ENCODE measurements at regions not wholly inside any gene's neighbourhood (a gene's known extent, or its start where the extent isn't known, plus 50 kb on each side); places are given as distances from the start of the nearest gene placed in this dataset.

DNA sequence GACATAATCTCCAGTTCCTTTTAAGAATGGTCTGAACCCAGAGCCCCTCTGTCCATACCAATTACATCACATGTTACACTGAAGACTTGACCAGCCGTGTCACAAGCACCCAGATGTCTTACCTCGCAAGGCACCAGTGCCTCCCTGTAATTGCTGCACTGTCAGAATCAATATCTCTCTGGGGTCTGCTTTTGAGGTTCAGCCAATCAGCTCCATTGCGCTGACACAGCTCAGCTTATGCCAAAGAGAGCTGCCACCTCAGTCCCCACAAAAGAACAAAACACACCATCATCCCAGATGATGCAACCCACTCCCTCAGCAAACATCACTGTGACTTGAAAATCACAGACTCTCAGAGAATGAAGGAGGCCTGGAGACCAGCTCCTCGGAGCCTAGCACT, 82.5 kb upstream of the SORBS2 start:
- DNase-seq: no peak

DNA sequence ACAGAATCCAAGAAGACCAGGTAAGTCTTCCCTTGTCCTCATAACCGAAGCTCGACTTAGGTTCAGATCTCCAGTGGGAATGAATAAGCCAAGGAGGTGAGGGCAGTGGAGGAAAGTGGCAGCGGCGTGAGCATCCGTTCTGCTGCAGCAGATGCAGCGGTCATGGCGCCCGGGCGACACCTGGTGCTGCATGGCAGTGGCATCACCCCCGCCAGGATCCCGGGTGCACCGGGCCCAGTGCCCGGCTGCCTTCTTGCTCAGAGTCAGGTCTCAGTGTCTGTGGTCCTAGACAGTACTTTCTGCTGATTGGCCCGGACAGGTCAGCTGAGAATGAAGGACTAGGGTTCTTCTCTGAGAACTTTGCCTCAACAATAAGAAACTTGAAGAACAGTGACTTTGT, 83.4 kb upstream of the SORBS2 start:
- no peak for DNase-seq

DNA sequence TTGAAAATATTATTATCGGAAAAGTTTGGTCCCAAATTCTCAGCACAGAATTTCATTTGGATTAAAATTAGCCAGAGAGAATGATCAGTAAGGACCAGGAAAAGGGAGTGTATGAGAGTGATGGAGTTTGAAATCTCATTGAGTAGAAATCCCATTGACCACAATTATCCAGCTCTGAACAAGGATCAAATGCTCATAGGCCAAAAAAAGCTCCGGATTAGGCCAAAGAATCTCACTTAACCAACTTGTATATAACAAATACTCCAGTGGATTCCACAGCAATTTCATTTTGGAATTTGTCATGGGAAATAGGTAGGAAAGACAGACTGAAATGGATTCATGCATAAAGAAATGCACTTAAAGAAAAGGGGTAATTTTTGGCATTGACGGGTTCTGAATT, 83.9 kb upstream of the SORBS2 start:
- no peak for DNase-seq

DNA sequence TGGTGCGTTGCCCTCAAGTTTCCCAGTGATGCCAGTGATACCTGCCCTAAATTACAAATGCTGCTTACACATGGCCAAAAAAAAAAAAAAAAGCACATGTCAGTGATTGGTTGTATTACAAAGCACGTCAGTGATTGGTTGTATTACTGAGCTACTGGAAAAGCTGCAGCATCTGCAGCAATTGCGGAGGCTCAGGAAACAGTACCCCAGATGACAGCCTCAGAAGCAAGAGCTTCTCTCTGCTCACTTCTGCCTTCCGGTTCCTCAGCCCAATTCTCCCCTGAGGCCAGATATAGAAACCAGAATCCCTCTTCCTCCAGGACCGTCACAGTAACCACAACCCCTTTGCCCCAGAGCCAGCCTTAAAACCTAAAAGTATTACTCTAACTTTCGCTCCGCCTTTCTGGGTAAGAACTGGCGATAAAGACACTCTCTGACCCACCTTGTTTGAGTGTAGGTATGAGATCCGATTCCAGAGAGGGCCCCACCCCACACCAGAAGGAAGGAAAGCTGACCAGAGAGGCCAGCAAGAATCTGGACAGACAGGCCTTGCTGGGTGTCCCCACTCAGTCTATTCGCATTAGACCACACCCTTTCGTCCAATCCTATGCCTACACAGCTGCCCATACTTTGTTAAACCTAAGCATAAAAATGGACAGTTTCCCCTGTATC, 85.0 kb upstream of the SORBS2 start:
- DNase-seq: no peak

DNA sequence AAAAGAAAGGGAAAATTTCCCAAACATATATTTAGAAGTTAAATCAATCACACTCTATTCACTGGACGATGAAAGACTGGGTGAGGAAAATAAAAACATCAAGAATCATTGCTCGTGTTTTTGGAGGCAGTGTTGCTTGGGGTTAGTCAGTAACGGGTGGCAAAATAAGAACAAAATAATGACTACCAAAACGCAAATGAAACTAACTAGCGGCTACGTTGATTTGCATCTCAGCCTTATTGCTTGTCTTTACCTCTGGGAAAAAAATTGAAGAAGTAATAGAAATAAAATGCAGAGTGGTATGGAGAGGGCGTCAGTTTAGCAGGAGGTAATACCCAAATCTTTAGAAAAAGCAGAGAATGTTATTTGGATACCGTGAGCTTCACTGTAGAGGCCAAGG, 86.4 kb upstream of the SORBS2 start:
- DNase-seq: no peak

DNA sequence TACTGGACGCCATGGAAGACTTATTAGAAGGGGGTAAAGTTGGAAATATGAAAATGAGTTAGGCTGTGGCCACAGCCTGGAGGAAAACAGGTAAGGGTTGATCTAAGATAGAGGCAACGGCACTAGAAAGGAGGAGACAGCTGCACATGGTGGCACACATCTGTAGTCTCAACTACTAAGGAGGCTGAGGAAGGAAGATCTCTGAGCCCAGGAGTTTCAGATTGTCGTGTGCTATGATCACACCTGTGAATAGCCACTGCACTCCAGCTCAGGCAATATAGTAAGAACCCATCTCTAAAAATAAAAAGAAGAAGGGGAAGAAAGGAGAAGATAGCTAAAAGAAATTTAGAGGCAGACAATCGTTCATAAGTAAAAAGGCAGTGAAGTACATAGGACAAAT, 87.8 kb upstream of the SORBS2 start:
- no peak for DNase-seq

DNA sequence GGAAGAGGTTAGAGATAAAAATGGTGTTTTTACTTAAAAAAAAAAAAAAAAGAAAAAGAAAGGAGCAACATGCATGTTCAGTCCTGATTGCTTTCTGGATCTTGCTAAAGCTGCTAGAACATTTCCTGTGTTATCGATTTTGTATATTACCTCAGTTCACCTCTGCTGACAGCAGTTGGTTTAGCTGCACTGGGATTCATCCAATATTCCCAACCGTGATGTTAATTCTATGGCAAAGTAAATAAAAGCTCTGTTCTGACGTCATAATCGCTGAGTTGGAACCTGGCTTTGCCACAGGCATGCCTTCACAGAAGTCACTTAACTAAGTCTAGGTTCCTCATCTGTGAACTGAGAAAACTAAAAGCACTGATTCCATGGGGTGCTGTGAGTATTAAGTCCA, 90.7 kb upstream of the SORBS2 start:
- no peak for DNase-seq

DNA sequence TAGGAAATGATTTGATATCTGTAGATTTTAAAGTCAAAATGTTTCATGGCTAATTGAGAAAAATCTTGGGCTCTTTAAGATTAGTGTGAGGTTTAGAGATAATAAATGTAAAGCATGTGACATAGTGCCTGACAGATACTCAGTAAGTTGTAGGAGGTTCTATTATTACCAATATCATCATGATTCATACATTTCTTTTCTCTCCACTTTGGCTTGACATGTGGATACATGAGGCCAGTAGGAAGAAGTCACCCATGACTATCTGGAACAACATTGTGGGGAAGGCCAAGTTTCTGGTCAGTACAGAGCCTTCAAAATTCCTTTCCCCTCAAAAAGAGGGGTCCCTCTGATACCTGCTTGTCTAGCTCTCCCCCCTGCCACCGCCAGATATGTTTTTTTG, 91.2 kb upstream of the SORBS2 start:
- DNase-seq: no peak

DNA sequence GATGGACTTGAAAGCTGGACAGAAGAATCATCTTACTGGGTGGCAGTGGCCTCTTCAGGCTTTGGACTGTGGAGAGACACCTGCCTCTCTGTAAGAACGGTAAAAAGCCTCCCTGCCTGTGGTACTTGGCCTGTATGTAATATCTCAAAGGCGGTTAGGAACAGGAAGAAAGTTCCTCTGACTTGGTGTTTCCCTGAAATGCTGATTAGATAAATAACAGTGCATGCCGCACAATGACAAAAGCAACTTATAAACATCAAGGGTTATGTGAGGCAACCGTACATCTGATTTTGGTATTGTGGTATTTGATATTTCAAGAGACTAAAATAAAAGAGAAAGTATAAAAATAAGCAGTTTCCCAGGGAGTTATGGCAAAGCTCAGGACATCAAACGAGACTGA, 92.4 kb upstream of the SORBS2 start:
- no peak for DNase-seq

DNA sequence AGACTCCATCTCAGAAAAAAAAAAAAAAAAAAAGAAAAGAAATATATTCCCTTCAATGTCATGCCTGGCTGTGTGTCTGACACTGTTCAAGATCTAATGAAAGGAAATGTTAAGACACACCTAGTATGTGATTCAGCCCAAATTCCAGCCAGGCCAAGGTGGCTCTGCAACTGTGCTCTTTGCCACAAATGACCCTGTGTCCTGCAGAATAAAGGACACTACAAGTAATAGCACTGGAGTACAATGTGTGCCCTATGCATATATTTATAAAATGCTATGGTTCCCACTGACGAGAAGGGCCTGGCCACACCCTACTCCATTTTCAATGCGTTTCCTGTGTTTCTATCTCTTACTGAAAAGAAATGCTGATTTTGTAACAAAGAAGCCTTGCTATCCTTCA, 98.0 kb upstream of the SORBS2 start:
- DNase-seq: no peak

DNA sequence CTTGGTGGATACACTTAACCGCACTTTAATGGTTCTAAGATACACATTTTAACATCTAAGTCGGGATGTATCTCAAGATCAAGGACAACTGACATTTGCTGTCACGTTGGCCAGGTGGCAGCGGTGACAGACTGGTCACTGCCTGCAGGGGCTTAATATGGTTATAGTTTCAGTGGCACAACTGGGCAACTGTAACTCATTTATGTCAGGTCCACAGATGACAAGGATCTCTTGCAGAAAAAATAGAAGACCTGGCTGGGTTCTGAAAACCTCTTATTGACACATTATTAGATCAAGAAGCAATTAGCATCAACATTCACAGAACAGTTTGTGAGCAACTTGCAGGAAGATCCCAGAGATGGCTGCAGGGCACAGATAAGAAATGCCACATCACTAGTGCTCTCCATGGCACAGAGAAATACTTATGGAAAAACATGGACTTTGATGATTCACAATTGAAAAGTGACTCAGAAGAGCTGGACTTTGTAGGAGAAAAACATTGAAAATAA, 99.6 kb upstream of the SORBS2 start:
- no peak for DNase-seq

DNA sequence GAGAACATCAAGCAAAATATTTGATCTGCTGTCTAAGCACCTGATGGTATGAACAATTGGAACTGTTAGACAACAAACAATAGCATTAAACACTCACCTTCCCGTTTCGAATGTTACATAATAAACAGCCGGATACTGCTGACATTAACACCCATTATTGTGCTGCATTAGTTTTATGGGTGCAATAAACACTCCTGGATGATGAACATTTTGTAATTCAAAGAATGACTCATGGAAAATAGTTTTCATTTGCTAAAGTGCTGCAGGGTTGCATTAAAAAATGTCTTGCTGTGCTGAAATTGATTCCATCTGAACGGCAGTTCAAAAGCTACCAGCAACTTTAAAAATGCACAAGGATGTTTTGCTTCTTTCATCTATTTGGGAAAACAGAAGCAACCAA, 100.8 kb upstream of the SORBS2 start:
- DNase-seq: peak; percentile 11

DNA sequence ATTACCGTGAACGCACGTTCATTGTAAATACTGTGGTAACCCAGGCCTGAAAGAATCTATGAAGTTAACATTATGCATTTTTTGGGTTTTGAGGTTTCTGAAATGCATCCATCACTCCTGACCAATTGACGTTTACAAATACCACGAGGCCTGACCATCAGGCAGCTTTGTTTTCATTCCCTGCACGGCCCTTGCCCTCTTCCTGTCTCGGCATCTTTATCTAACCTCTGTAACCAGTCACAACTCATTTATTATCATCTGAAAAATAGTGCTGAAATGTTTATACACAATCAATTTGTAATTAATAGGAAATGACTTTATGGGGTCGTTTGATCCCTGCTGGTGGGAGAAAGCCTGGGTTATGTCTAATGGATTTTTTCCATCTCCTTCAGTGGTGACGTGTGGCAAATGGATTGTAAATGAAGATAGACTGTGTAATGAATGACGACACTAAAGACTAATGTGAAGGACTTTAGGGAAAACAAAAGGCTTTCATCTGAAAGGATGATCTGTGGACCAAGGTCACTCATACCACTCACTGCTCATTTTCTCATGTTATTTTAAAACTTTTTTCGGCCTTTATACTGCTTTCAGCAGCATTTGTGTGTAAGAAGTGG, 102.7 kb upstream of the SORBS2 start:
- DNase-seq: no peak

DNA sequence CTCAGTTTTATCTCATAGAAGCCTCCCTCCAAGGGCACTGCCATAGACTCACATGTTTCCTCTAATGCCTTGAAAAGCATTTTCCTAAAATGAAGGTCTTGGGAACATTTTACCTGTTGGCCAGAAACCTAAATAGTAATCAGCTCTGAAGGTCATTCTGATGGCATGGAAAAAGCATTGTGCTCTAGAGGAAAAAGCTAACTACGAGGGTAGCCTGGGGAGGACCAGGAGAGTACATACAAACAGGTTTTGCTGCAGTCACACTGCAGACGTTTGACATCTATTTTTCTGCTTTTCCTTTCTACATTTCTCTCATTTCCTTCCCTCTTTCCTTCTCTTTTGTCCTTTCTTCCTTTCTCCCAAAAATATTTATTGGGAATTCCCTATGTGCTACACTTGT, 103.3 kb upstream of the SORBS2 start:
- DNase-seq: no peak

DNA sequence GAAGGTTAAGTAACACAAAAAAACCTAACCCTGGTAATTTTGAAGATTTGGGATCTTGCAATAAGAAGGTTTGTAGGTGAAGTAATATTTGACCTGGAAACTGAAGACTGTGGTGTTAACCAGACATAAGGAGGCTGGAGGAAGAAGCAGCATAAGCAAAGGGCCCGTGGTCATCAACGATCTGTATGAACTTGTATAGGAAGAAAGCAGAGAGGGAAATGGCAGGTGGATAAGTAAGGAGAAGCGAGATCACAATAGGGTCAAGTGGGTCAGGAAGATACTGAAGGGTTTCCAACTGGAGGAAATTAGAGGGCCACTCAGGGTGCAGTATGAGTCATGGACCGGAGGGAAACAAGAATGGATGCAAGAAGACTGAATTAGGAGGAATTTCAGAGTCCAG, 103.8 kb upstream of the SORBS2 start:
- no peak for DNase-seq

DNA sequence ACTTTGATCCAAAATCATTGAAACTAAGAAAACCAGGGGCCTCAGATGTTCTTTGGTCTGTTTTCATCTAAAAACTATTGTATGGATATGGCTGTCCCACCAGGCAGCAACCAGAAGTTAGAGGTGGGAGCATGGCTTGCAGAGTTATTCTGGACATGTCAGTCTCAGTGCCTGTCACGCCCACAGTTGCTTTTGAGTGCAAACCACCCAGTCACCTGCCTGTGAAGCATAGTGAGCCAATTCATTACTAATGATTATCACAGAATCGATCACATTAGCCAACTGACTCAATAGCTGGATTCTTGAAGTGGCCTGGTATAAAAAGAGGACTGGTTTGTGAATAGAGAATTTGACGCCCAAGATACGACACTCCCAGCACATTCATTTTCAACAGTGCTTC, 104.2 kb upstream of the SORBS2 start:
- no peak for DNase-seq

DNA sequence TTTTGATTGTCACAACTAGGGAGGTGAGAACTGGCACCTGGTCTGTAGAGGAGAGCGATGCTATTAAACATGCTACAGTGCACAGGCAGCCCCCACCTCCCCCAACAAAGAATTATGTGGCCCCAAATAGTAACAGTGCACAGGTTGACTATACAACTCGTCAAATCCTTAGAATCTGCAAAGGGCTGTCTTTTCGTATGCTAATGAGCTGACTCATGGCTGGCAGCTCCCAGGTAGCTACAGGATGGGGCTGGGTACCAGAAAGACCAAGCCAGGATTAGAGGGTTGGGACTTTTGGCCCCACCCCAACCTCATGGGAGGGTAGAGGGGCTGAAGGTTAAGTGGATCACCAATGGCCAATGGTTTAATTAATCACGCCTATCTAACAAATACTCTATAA, 104.7 kb upstream of the SORBS2 start:
- DNase-seq: no peak

DNA sequence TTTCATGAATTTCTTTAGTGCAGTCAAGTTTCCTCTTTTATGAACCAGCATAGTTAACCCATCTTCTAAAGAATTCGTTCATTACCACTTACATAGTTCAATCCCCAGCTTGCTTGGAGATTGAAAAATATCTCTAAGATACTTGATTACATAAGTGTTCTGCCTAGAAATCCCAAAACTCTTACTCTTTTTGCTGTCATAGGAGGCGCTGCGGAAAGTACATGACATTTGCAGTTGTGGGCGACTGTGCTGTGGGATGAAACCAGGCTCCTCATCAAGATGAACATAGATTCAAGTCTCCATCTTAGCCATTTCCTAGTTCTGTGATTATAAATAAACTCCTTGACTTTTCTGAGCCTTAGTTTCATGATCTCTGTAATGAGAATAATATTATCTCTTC, 107.1 kb upstream of the SORBS2 start:
- DNase-seq: no peak

DNA sequence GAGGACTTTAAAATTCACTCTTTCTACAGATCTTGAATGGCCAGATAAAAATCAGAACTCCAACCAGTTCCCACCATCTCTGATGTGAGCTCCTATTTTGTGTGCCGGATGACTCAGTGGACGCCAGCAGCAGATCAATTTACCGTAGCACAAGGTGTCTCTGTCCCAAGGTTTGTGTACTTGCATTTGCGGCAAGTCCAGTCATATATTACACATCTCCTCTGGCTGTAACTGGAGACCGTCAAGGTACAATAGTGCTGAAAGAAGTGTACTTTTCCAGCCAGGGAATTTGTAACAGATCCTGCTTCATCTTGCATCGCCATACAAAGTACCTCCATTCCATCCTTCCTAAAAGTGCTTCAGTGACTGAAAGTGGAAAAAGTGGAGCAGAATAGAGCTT, 108.2 kb upstream of the SORBS2 start:
- DNase-seq: no peak

DNA sequence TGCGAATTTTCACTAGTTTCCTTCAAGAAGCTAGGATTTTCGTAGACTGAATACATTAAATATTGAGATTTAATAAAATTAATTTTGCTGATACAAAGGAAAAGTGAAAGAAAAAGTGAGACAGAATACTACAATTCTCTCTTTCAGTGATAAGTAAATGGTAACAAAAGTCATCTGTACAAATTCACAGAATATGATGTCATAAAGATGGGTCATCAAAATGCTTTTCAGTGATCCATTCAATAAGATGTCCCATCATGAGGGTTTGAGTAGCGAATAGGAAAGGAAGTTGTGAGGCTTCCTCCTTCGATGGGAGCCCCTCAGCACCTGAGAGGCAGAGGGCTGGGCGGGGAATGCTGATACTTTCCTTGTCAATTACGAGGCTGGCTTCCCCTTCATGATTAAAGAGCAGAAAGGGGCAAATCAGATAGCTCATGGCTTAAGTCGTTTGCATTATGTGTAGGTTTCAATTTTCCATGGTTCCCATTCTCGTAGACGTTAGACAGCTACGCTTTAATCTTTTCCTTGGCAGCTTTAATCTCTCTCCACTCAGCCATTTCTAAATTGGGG, 108.8 kb upstream of the SORBS2 start:
- no peak for DNase-seq

DNA sequence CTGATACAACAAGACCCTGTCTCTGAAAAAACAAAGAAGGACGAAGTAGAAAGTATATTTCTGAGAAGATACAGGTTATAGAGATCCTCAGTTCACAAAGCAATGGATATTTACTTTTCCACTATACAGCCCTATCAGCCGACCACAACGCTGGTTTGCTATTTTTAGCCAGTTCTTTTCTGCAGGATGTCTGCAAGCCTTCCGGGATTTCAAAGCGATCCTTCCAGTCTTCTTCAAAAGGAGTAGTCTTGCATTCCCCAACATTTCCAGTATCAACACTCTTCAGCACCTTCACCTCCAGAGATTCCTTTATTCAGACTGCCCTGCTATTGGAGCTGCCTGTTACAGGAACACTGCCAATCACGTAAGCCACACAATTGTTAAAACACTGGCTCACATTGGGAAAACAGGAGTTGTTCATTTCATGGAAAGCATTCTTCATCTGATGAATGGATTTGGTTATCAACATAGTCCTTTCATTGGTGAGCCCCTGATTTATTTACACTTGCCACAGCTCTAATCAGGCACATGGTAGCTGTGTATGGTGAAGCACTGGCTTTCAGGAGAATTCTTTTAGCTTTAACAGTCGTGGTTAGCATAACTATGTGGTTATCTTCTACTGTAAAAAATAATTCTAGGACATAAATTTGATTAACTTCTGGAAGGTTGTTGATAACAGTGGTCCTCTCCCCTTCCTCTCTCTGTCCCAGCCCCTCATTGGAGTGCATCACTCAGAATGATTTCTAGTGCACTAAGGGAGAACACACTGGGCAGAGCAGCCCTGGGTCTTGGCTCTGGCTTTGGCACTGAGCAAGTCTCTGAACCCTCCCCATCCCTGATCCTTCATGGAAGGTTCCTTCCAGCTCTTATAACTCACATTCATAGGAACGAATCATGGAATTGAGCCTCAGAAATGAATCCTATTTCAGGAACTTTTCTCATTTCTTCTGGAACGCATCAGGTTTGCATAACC, 109.9 kb upstream of the SORBS2 start:
- no peak for DNase-seq

DNA sequence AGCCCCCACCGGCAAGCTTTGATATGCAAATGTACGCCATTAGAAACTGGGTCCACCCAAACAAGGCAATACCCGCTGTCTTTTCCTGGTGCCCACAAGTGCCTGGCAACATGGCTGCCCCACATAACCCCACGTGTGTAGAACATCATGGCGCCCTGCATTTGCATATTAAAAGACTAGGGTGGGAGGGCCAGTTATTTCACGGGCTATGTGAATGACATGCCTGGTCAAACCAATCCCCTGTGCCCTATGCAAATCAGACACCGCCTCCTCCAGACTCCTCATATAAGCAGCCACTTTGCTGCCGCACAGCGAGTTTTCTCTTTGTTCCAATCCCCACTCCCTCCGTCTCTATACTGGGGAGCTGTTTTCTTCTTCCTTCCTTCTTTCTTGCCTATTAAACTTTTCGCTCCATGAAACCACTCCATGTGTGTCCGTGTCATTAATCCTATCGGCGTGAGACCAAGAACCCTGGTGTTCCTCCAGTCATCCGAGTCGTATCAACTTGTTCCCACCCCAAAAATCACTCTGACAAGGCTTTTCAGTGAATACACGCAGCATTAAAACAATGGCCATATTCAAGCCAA, 112.6 kb upstream of the SORBS2 start:
- no peak for DNase-seq
